GM21515 (cell line): ENCODE measurements at regions not wholly inside any gene's neighbourhood (a gene's known extent, or its start where the extent isn't known, plus 50 kb on each side); places are given as distances from the start of the nearest gene placed in this dataset.
A peak's percentile ranks its signal among the peaks of the same experiment; 100 is the strongest.
"Not testable (repeated sequence)": the region's sequence is repeated elsewhere in the genome, so short reads cannot be mapped to it uniquely, and the experiment has no call there.

Experiments used
- ATAC-seq: cut with Tn5 transposase; IDR thresholded peaks from one replicate; pipeline ENCODE4 v1.9.1; 2021; ENCODE audit not compliant: unreplicated experiment

DNA sequence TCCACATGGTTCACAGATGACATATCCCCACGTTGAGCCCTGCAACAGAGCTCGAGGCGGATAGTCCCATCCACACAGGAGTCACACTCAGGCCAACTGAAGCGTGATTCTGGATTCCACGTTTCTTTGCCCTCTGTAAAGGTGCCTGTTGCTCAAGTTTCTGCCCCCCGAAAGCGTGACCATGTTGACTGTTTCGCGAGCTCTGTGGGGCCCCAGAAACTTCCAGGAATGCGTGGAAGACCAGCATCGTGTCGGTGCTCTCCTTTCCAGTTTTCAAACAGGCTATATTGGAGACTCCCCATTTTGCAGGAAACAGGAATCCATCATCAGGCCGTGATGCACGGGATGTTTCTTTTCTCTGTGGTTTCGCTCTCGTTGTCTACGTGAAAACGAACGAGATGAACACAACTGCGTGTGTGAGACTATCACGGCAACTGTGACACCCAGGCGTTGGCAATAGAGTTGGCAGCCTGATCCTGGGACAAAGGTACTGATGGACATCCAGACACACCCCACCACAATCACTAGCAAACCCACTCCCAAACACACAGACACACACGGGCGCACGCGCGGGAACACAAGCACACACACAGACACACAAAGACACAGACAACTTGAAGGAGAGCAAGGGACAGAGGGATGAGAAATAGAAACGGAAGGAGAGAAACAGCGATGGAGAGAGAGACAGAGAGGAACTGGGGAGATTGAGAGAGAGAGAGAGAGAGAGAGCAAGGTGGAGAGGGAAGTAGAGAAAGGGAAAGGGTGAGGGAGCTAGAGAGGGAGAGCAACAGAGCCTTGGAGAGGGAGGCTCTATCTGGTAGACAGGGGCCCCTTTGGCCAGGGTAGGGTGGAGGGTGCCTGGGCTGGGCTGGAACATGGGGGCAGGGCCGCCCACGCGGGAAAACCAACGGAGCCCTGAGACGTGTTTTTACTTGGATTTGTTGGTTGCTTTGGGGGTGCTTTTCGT lies 1609.3 kb downstream of the SPATA31A7 start:
- not testable (repeated sequence) for ATAC-seq

DNA sequence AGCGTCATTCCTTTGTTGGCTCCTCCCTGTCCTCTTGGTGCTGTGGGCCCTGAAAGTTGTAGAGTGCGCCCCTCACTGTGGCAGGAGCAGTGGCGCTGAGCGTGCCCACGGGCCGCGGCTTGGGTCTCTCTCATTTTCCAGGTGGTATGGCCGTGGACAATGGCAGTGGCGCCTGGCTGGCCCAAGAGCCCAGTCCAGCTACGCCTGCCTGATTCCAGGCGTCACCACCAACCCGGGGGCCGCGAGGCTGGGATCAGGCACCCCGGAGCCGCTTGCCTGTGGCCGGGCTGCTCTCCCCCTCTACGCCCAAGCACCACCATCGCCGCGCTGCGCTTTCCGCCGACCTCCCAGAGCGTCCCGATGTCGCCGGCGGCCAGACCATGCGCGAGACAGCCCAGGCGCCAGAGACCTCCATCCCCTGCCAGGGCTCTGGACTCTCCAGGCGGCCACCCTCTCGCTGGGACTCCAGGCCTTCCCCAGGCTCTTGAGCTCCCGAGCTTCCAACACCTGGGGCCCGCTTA lies 1610.1 kb downstream of the SPATA31A7 start:
- not testable (repeated sequence) for ATAC-seq

DNA sequence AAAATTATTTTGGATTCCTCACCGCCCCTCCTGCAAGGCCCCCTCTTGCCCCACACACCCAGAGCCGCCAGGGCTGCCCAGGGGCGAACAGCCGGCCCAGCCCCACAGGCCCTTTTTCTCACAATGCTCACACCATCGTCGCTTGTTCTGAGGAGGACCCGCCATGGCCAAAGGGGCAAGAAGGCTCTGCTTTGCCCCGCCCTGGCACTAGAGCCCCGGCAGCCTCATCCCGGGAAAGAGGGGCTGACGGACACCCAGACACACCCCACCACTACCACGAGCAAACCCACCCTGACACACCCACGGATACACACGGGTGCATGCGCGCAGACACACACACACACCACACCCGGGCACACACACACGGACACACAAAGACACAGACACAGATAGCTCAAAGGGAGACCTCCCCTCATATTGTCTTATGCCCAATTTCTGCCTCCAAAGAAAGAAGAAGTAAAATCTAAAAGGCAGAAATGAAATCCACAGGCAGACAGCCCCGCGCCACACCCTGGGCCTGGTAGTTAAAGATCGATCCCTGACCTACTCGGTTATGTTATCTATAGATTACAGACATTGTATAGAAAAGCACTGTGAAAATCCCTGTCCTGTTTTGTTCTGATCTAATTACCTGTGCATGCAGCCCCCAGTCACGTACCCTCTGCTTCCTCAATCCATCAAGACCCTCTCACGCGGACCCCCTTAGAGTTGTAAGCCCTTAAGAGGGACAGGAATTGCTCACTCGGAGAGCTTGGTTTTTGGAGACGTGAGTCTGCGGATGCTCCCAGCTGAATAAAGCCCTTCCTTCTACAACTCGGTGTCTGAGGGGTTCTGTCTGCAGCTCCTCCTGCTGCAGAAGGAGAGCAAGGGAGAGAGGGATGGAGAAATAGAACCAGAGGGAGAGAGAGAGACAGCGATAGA lies 1610.9 kb downstream of the SPATA31A7 start:
- ATAC-seq = not testable (repeated sequence)

DNA sequence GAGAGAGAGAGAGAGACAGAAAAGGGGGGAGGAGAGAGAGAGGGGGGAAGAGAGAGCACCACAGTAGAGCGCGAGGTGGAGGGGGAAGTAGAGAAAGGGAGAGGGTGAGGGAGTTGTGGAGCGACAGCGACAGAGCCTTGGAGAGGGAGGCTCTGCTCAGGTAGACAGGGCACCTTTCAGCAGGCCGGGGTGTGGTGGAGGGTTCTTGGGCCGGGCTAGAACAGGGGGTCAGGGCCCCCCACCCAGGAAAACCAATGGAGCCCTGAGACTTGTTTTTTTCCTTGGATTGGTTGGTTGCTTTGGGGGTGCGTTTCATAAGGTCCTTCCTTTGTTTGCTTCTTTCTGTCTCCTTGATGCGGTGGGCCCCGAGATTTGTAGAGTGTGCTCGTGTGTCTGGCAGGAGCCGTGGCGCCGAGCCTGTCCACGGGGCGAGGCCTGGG lies 1611.6 kb downstream of the SPATA31A7 start:
- ATAC-seq = not testable (repeated sequence)

DNA sequence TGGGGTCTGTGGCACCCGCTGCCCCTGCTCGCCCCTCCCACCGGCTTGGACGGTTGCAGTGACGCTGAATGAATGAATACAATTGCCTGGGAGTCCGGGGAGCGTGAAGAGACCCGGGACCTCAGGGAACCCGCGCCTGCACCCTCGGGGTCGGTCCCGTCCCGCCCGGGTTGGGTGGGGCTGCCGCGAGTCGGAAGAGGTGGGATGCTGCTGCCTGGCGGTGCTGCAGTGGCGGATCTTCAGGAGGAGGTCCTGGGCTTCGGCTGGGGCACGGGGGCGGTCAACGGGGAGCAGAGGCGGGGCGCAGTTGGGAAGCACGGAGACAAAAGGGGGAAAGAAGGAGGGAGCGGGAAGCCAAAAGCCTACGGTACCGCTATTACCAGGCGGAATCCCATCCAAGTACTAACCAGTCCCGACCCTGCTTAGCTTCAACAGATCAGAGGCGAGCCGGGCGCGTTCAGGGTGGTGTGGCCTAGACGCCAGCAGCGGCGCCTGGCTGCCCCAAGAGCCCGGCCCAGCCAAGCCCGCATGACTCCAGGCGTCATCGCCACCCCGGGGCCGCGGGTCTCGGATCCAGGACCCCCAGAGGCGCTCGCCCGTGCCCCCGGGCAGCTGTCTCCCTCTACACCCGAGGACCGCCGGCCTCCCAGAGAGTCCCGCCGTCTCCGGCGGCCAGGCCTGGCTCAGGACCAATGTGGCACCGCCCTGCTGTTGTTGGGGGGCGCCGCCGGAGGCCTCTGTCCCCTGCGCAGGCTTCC lies 1612.3 kb downstream of the SPATA31A7 start:
- ATAC-seq = peak; percentile 100

DNA sequence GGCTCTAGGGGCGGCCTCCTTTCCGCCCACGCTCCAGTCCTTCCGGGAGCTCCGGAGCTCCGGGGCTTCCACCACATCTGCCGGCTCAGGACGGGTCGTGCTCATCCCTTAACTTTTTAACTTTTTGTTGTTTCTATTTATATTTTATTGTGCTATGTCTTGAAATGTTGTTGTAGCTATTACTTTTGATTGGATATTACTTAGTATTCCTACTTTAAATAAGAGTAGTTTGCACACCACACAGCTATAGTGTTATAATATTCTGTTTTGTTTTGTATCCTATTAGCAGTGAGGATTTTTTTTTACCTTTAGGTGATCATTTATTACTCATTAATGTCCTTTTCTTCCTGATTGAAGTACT lies 1612.9 kb downstream of the SPATA31A7 start:
- ATAC-seq = not testable (repeated sequence)

DNA sequence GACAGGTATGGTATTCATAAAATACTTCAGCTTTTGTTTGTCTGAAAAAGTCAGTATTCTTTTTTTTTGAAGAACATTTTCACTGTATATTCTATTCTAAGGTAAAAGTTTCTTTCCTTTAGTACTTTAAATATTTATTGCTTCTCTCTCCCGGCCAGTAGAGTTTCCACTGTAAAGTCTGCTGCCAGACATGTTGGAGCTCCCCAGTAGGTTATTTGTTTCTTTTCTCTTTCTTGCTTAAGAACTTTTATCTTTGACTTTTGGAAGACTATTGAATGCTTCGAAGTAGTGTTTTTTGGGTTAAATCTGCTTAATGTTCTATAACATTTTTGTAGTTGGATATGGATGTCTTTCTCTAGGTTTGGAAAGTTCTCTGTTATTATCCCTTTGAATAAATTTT lies 1613.3 kb downstream of the SPATA31A7 start:
- not testable (repeated sequence) for ATAC-seq

DNA sequence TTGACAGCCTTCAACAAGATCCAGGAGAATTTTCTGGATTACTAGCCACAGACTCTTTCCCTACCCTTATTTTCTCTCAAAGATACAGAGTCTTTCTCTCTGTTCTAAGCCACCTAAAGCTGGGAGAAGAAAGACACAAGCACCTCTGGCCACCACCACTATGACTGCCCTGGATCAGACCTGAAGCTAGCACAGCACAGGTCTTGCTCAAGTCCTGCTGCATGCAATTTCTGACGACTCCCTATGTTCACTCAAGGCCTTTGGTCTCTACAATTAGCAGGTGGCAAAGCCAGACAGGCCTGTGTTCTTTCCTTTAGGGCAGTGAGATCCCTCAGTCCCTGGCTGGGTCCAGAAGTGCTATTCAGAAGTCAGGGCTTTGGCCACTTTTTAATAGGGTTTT lies 1614.5 kb downstream of the SPATA31A7 start:
- ATAC-seq = not testable (repeated sequence)

DNA sequence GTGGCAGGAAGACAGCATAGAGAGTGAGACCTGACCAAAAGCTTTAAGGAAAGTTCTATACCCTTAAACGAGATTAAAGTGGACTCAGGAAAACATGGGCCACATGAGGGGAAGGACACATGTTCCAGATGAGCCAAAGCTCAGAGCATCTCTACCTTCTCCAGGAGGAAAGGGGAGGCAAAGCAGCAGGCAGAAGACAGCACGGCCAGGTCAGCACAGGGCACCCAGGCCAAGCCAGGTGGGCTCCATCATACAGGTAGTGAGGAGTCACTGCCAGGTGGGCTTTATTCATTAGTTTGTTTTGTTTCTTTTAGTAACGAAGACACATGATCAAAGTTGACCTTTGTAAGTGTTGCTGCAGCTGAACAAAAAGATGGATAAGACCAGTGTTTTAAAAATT lies 1617.6 kb downstream of the SPATA31A7 start:
- not testable (repeated sequence) for ATAC-seq

DNA sequence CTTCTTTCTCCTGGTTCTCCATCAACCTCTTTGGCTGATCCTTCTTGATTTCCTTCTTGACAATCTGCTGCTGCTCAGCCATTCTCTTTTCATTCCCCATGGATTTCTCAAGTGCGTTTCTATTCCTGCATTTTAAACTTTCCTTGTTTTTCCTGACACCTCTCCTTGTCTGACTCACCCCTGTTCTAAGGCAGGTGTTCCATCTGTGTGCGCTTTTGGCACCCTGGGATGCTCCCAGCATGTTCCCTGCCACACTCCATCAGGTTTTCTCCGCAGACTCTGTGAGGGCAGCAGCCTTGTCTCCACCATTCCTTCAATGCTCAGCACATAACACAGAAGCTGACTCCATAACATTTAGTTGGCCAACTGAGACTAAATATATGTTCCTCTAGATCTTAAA lies 1618.2 kb downstream of the SPATA31A7 start:
- not testable (repeated sequence) for ATAC-seq

DNA sequence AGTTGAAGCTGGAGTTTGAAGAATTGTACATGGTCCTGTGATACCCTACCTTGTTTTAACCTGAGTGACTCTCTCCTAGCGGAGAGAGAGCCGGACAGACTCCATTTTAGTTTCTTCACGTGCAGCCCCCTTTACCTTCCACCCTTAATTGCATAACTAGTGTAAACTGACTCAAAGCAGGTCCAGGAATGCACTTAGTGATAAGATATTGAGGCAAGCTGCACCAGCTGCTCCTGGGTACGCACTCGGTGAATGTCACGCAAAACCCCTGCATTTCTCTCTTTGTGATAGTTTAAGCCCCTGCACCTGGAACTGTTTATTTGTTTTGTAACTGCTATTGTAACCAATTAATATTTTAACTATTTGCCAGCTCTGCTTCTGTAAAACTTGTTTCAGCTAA lies 1620.5 kb downstream of the SPATA31A7 start:
- ATAC-seq = not testable (repeated sequence)

DNA sequence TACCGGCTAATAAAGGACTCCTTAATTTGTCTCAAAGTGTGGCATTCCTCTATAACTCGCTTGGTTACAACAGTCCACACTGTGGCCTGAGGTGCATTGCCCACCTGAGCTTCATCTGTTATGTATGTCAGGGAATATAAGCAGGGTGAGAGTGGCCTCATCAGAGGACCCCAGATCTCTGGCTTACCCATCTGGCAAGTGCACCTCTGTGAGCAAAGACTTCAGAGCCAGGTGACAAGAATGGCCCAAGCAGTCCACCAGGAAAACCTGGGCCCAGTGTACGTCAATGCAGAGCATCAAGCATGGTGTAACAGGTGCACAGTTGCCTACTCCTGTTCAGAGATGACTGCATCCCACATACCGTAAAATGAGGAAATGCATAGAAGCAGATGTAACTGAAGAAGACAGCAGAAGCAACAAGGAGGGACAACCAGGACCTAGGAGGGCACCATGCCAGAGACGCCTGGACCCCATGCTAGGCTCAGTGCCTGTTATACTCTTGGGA lies 1621.0 kb downstream of the SPATA31A7 start:
- ATAC-seq = not testable (repeated sequence)

DNA sequence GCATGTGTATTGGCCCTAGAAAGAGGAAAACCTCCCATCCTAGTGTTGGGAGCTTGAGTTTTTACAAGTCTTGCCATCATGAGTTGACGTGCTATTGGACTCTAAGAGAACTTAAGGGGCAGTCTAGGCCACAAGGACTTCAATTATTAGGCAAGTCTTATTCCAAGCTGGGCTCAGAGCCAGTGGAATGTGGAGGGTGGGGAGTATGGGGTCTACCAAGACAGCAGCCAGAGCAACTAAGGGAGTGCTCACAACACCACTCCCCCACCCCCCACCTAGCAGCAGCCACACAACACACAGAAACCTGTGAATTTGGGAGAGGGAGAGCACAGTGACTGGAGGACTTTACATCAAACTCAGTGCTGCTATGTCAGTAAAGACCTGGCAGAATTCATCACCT lies 1625.6 kb downstream of the SPATA31A7 start:
- not testable (repeated sequence) for ATAC-seq

DNA sequence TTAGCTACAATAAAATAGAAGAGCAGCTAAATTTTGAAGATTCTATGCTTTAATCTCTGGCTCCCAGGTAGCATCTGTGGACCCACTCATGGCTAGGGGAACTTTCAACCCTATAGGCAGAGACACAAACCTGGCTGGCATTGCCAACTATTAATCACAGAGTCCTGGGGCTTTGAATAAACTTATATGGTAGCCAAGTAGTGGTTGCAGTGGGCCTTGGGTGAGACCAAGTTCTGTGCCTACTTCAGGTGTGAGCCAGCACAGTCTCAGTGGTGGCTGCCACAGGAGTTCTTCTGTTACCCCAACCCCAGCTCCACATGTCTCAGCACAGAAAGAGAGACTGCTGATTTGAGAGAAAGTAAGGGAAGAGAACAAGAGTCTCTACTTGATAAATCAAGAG lies 1626.5 kb downstream of the SPATA31A7 start:
- not testable (repeated sequence) for ATAC-seq

DNA sequence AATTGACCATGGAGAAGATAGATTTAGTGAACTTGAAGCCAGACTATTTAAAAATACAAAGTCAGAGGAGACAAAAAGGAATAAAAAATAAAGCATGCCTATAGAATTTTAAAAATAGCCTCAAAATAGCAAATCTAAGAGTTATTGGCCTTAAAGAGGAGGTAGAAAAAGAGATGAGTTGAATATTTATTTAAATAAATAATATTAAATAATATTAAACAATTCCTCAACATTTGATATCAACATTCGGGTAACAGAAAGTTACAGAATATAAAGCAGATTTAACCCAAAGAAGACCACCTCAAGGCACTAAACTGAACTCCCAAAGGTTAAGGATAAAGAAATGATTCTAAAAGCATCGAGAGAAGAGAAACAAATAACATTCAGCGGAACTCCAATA lies 1627.4 kb downstream of the SPATA31A7 start:
- ATAC-seq = not testable (repeated sequence)

DNA sequence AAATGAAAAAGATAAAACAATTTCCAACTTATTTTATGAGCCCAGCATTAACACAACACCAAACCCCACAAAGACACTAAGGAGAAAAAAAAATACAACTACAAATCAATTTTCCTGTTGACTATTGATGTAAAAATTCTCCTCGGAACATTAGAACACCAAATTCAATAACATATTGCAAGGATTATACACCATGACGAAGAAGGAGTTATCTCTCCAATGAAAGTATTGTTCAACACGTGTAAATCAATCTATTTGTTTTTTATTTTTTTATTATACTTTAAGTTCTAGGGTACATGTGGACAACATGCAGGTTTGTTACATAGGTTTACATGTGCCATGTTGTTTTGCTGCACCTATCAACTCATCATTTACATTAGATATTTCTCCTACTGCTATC lies 1632.3 kb downstream of the SPATA31A7 start:
- not testable (repeated sequence) for ATAC-seq

DNA sequence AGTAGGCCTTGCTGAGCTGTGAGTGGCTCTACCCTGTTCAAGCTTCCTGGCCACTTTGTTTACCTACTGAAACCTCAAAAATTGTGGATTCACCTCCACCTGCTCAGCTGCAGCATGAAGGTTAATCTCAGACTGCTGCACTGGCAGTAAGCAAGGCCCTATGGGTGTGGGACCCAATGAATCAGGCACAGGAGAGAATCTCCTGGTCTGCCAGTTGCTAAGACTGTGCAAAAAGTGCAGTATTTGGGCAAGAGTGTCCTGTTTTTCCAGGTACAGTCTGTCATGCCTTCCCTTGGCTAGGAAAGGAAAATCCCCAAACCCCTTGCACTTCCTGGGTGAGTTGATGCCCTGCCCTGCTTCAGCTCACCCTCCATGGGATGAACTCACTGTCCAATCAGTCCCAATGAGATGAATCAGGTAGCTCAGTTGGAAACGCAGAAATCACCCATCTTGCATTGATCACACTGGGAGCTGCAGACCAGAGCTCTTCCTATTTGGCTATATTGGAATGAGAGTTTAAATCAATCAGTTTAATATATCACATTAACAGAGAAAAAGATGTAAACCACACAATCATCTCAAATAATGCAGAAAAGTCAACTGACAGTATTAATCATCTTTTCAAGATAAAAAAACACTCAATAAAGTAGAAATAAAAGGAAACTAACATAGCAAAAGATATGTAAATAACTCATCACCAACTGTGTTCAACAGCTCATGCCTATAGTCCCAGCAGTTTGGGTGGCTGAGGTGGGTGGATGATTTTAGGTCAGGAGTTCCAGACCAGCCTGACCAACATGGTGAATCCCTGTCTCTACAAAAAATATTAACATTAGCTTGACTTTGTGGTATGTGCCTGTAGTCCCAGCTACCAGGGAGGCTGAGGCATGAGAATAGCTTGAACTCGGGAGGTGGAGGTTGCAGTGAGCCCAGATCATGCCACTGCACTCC lies 1638.4 kb downstream of the SPATA31A7 start:
- ATAC-seq = not testable (repeated sequence)

DNA sequence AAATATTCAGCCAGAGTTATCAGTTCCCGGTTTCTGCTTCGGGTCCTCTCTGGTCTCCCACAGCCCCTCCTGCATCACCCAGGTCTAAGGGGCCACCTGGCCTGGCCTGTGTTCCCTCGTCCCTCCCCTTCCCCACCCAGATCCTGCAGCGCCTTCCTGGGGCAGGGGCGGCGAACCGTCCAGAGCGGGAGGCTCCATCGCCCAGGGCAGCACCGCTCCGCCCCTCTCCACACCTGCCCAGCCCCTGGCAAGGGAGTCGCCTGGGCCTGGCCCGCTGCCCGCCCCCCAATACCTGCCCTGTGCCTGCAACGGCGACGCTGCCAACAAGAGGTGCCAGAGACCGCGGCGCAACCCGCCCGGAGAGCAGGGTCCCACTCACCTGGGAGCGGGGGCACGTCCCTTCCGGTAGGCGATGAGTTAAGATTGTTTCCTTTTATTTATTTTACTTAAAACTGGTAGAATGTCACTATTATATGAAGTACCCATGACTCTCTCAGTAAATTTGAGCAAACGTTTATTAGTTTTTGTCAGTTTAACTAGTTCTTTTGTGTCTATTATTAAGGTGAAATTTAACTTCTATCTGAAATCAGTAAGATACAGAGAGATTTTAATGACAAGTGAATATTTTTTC lies 1641.1 kb downstream of the SPATA31A7 start:
- not testable (repeated sequence) for ATAC-seq
